HG02588 (cell line): ENCODE measurements at regions not wholly inside any gene's neighbourhood (a gene's known extent, or its start where the extent isn't known, plus 50 kb on each side); places are given as distances from the start of the nearest gene placed in this dataset.
"Not testable (repeated sequence)": the region's sequence is repeated elsewhere in the genome, so short reads cannot be mapped to it uniquely, and the experiment has no call there.

Experiments used
- ATAC-seq: cut with Tn5 transposase; IDR thresholded peaks from one replicate; pipeline ENCODE4 v1.9.1; 2021; ENCODE audit warnings: mild to moderate bottlenecking, moderate library complexity; ENCODE audit not compliant: unreplicated experiment

GRCh38 chr7:150169943-150170490 is 153.1 kb upstream of the LRRC61 start:
- not testable (repeated sequence) for ATAC-seq

GRCh38 chr7:150183602-150184001 is 139.6 kb upstream of the LRRC61 start:
- not testable (repeated sequence) for ATAC-seq

DNA sequence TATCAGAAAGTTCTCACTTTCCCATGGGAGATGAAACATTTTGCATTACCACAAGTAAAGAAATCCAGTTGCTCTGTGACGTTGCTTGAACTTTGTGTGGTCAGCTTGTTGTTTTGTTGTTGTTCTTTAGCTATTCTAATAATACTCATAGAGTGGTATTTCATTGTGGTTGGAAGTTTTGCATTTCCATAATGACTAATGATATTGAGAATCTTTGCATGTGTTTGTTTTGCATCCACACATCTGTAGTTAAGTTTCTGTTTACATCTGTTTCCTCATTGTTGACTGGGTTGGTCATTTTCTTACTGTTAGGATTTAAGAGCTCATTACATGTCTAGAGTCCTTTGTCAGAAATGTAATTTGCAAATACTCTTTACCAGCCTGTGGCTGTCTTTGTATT is 133.2 kb upstream of the LRRC61 start:
- ATAC-seq, result peak; percentile 92

GRCh38 chr7:150192541-150192940 is 130.6 kb upstream of the LRRC61 start:
- not testable (repeated sequence) for ATAC-seq

GRCh38 chr7:150193866-150194265 is 129.3 kb upstream of the LRRC61 start:
- ATAC-seq, result not testable (repeated sequence)
